ENCODE measurements at regions not wholly inside any gene's neighbourhood (a gene's known extent, or its start where the extent isn't known, plus 50 kb on each side); places are given as distances from the start of the nearest gene placed in this dataset.
"Not testable (repeated sequence)": the region's sequence is repeated elsewhere in the genome, so short reads cannot be mapped to it uniquely, and the experiment has no call there.

GRCh38 chr5:123950701-123951581 is 439.0 kb downstream of the CSNK1G3 start:
- no peak for DNase-seq (ENCODE audit: low read depth in 2 of 2)

DNA sequence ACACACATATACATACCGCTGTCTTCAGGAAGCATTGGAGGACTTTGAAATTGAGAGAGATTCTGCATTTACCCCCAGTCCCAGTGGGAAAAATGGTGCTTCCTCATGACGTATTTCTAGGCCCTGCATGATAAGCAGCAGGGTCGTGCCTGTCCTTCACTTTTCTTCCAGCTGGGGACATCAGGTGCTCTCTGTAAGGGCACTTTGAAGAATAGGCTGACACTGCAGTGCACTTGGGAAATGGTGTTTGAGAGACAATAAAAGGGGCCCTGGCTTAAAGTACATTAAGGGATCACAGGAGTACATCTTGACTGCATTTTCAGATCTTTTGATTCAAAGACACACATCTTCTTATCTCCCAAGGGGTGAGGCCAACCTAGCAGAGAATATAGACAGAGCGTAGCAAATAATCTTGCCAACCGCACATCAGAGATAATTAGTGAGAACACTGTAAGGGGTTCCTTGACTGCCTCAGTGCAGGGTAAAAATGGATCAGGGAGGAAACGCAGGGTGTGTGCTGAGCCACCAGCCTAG is 437.9 kb downstream of the CSNK1G3 start:
- no peak for DNase-seq (ENCODE audit: low read depth in 2 of 2)

- no peak for DNase-seq (ENCODE audit: low read depth in 2 of 2)
Measured at GRCh38 chr5:123949043-123949804, 437.2 kb downstream of the CSNK1G3 start.

DNA sequence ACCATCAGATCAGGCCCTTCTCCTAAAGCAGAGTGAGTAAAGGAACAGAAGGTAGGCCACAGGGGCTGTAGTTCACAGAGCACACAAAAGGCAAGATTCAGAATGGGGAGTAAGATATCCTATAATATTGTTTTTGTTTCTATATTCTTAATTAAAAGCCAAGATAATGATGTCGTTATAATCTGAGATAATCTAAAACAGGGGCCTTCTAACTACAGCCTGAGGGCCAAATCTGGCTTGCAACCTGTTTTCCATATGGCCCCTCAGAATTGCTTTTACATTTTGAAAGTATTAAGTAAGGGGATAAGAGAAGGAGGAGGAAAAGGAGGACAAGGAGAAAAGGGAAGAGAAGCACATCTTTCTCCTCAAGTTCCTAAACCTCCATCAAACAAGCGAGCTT is 435.8 kb downstream of the CSNK1G3 start:
- DNase-seq (ENCODE audit: low read depth in 2 of 2), result no peak

- DNase-seq (ENCODE audit: low read depth in 2 of 2), result no peak
Measured at GRCh38 chr5:123945548-123945947, 433.6 kb downstream of the CSNK1G3 start.

GRCh38 chr5:123943151-123943550 is 431.2 kb downstream of the CSNK1G3 start:
- no peak for DNase-seq (ENCODE audit: low read depth in 2 of 2)

DNA sequence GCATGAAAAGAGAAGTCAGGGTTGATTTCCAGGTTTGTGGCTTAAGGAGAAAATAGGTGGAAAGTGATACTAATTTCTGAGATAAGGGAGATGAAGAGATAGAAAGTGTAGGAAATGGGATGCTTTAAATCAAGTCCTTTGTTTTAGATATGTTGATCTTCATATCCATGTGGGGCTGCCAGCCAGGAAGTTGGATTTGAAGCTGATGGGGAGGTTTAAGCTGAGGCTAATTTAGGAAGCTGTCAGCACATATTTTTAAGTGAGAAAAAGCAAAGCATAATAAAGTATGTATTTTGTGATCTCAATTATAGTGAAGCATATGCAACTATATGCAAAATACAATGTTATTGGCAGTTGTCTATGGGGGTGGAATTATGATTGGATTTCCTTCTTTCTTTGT is 428.4 kb downstream of the CSNK1G3 start:
- no peak for DNase-seq (ENCODE audit: low read depth in 2 of 2)

DNA sequence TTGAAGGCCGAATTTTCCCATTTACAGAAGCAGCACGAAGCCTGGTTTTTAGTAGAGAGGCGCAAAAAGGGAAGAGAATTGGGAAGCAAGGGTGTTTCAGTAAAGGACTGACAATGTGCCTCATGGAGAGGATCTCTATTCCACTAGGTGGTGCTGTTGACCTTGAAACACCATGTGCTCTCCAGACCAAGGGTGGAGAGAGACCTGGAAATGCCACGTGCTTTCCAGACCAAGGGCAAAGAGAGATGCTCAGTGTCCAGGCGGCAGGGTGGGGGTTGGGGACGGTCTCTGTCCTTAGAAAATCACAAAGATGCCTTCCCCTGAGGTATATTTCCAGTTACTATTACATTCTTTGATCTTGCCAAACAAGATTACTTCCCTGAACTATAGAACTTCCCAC is 425.3 kb downstream of the CSNK1G3 start:
- no peak for DNase-seq (ENCODE audit: low read depth in 2 of 2)

- DNase-seq (ENCODE audit: low read depth in 2 of 2), result no peak
Measured at GRCh38 chr5:123936548-123936947, 424.6 kb downstream of the CSNK1G3 start.

- not testable (repeated sequence) for DNase-seq (ENCODE audit: low read depth in 2 of 2)
Measured at GRCh38 chr5:123933812-123934211, 421.8 kb downstream of the CSNK1G3 start.

GRCh38 chr5:123929055-123929474 is 417.1 kb downstream of the CSNK1G3 start:
- no peak for DNase-seq (ENCODE audit: low read depth in 2 of 2)

GRCh38 chr5:123928401-123928800 is 416.4 kb downstream of the CSNK1G3 start:
- no peak for DNase-seq (ENCODE audit: low read depth in 2 of 2)

GRCh38 chr5:123921193-123921592 is 409.2 kb downstream of the CSNK1G3 start:
- DNase-seq (ENCODE audit: low read depth in 2 of 2), result no peak

DNA sequence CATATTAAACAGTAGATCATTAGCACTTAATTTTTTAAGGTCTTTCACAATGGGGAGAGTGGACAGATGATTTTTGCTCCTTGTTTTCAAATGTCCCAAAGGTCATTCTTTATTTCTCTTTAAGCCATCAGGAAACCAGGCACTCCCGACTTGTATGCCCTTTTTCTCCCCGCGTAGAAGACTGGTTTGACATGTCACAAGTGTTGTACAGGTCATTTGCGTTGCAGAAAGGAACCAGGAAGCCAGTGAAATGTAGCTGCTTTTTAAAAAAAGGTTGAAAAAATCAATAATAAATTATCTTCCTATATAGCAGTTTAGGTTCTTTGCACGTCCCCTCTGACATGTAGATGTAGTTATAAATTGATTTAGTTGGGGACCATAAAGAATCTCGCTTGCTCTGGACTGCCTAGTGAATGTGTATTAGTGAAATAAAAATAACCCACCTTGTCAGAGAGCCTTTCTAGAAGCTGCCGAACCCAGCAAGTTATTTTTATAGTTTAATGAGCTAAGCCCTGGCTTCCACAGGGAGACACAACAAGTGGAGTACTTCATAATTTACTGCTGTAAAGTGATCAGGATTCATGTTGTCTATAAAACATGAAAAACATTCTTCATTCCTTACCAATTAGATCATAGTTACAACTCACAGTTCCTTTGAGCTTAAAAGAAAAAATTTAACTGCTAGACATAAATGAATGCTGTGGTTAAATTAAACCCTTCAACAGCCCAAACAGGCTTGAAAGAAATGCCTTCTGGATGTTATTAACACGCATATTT is 404.6 kb downstream of the CSNK1G3 start:
- no peak for DNase-seq (ENCODE audit: low read depth in 2 of 2)

GRCh38 chr5:123914333-123914732 is 402.4 kb downstream of the CSNK1G3 start:
- DNase-seq (ENCODE audit: low read depth in 2 of 2), result no peak

DNA sequence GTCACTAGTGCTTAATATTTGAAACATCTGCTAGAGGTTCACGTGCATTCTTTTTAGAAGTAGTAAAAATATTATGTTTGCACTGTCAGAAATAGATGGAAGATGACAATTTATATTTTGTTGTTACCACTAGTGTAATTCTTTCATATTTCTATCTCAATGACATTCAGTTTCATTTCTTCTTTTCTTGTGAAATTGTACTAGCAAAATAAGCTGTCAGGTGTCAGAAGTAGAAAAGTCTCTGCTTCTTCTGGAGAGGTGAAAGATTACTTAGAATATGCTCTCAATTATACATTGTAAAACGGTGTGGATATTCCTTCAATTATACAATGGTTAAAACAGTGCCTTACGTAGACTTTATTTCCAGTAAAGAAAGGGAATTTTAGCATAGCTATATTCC is 395.4 kb downstream of the CSNK1G3 start:
- DNase-seq (ENCODE audit: low read depth in 2 of 2), result no peak

DNA sequence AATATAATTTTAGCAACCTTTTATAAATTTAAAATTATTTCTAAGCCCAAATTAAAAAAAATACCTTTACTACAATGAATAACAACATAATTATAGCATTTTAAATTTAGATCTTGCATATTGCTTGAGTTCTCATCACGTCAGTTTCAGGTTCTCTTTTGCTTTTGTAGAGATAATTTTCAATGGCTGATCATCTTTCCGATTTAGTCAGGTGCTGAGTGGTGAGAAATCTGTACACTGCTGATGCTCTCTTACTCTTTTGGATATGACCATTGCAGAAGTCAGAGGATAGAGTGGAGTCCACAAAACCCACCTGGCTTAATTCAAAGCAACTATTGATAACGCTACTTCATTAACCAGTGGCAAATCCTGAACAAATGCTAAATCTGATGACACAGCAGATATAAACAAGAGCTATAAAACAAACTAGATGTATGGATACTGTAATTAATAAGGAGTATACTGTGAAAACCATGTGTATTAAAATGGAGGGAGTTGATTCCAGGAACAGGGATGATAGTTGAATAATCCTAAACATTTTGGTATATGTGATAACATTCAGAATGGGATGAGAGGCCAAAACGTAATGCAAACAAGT is 394.8 kb downstream of the CSNK1G3 start:
- DNase-seq (ENCODE audit: low read depth in 2 of 2), result no peak

- DNase-seq (ENCODE audit: low read depth in 2 of 2), result no peak
Measured at GRCh38 chr5:123885081-123885480, 373.1 kb downstream of the CSNK1G3 start.

DNA sequence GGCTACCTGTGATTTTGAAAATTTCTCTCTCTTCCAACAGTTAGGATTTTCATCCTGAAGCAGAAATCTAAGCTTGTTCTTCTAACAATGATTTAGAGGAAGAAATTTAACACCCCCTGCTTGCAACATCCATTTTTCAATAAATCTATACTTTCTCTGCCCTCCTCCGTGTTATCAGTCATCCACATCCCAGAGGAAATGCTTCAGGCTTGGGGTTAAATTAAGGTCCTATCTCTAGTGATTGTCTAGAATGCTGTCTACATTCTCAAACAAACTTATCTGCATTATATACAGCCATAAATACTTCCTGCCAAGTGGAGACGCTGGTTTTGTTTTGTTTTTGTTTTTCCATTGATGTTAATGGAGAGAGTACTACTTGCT is 371.0 kb downstream of the CSNK1G3 start:
- DNase-seq (ENCODE audit: low read depth in 2 of 2), result no peak

- DNase-seq (ENCODE audit: low read depth in 2 of 2), result no peak
Measured at GRCh38 chr5:123882319-123882964, 370.5 kb downstream of the CSNK1G3 start.

DNA sequence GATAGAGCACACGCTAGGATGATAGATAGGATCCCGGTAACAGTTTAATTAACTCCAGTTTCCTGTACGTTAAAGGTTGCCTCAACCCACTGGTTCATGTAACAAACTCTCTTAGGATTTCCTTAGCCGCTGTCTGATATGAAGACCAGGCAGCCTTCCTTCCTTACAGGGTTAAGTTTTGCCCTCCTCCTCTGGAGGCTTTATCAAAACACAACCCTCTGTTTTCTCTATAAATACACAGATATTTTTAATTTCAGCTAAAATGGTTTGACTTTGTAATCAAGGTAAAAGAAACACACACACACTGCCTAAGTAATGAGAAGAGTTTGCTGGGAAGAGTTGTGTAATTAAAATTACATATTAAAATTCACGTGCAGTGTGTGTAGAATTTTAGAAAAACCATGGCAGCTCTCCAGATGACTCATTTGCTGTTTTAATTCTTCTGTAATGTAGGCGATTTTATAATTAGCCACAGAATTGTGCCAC is 369.8 kb downstream of the CSNK1G3 start:
- no peak for DNase-seq (ENCODE audit: low read depth in 2 of 2)

All from stimulated activated CD8-positive, alpha-beta memory T cell treated with anti-CD3 and anti-CD28 coated beads, Interleukin-7, amount 100 ng/mL, for 4 hours (primary cell).